Thyroid gland (tissue), 4 donors: ENCODE measurements at regions not wholly inside any gene's neighbourhood (a gene's known extent, or its start where the extent isn't known, plus 50 kb on each side); places are given as distances from the start of the nearest gene placed in this dataset.

ENCODE experiments used
- DNase-seq, 2 donors: peaks; one replicate each; pipeline ENCODE4 v3.0.0-alpha.2; 2019
- H3K27ac ChIP-seq, 3 donors: fragments of 200-600 bp; sonication (generic); 1 replicate in 2 of 3; 2 replicates in 1 of 3; pipeline ENCODE4 v1.5.1; 2016 to 2019; ENCODE audit warnings: mild to moderate bottlenecking in 1 of 3, moderate library complexity in 1 of 3
- H3K27me3 ChIP-seq: fragments of 200-600 bp; sonication (generic); one replicate; pipeline ENCODE4 v1.5.1; 2019
- H3K36me3 ChIP-seq, 2 donors: fragments of 200-600 bp; sonication (generic); one replicate each; pipeline ENCODE4 v1.5.1; 2016 to 2019
- H3K4me1 ChIP-seq, 2 donors: fragments of 200-600 bp; sonication (generic); one replicate each; pipeline ENCODE4 v1.5.1; 2017 to 2019
- H3K4me3 ChIP-seq, 3 donors: fragments of 200-600 bp; sonication (generic); replicated peaks in 1 of 3; 1 replicate in 2 of 3; 2 replicates in 1 of 3; pipeline ENCODE4 v1.5.1; 2016; ENCODE audit warnings: mild to moderate bottlenecking in 1 of 3
- H3K9me3 ChIP-seq: fragments of 200-600 bp; sonication (generic); one replicate; pipeline ENCODE4 v1.5.1; 2017
- CTCF ChIP-seq, 6 experiments: fragments of 200-600 bp in 3 of 6; fragments of 450-650 bp in 3 of 6; sonication (generic) in 3 of 6; IDR thresholded peaks; one replicate each; pipeline ENCODE4 v1.5.1; 2016 to 2019; ENCODE audit warnings: antibody characterized with exemption in 6 of 6, mild to moderate bottlenecking in 2 of 6, inconsistent platforms in 1 of 6, moderate library complexity in 1 of 6
- POLR2A ChIP-seq, 2 donors: fragments of 450-650 bp; IDR thresholded peaks; one replicate each; pipeline ENCODE4 v1.6.1; 2017; ENCODE audit warnings: antibody characterized with exemption in 2 of 2, mild to moderate bottlenecking in 2 of 2, moderate library complexity in 1 of 2
- WGBS, 2 donors: methylation state at CpG; one replicate each; pipeline ENCODE4 v1.1.5; 2017; 5-methylcytosine and 5-hydroxymethylcytosine counted together
- intact Hi-C: fragments of 100-400 bp; cut with DNase I; formaldehyde crosslinking; loops from one replicate; pipeline ENCODE4 v1.15.1; 2023

- no peaks in the 10 kb centered on the region for H3K9me3 ChIP-seq
- H3K27me3 ChIP-seq: no peaks in the 10 kb centered on the region
- 56% methylated on average over 10 of the region's 10 CpGs for WGBS, 2 donors
- no peak for DNase-seq
- intact Hi-C loops: no loop called here
- no peak overlapping the region for H3K27ac ChIP-seq
- no peaks in the 10 kb centered on the region for H3K4me1 ChIP-seq
- no peak overlapping the region for H3K4me3 ChIP-seq
- TF ChIP-seq CTCF (IDR thresholded peaks at IDR 0.05): no peak
- no peak for TF ChIP-seq POLR2A (IDR thresholded peaks at IDR 0.05)
- no peaks in the 10 kb centered on the region for H3K36me3 ChIP-seq
These were observed 97.5 kb downstream of the SH3YL1 start for GRCh38 chr2:166381-166780.

- no peaks in the 10 kb centered on the region for H3K9me3 ChIP-seq
- 79 to 81% methylated on average over 1 of the region's 1 CpG for WGBS, 2 donors
- H3K27ac ChIP-seq: no peak overlapping the region
- H3K4me1 ChIP-seq: no peaks in the 10 kb centered on the region
- no peak for TF ChIP-seq POLR2A (IDR thresholded peaks at IDR 0.05)
- TF ChIP-seq CTCF (IDR thresholded peaks at IDR 0.05): no peak
- no peak overlapping the region for H3K4me3 ChIP-seq
- no peak for DNase-seq
- H3K36me3 ChIP-seq: no peaks in the 10 kb centered on the region
- intact Hi-C loops: no loop called here
- H3K27me3 ChIP-seq: no peaks in the 10 kb centered on the region
These were observed 98.3 kb downstream of the SH3YL1 start for GRCh38 chr2:165530-165929.

GRCh38 chr2:162473-163382 is 101.1 kb downstream of the SH3YL1 start:
- WGBS, 2 donors: 82 to 85% methylated on average over 13 of the region's 13 CpGs
- intact Hi-C loops: no loop called here
- H3K27ac ChIP-seq: no peak overlapping the region
- H3K36me3 ChIP-seq: no peaks in the 10 kb centered on the region
- H3K4me1 ChIP-seq: no peaks in the 10 kb centered on the region
- TF ChIP-seq CTCF (IDR thresholded peaks at IDR 0.05) (no peak), POLR2A (IDR thresholded peaks at IDR 0.05) (no peak)
- no peak for DNase-seq
- H3K4me3 ChIP-seq: no peak overlapping the region
- H3K27me3 ChIP-seq: no peaks in the 10 kb centered on the region
- H3K9me3 ChIP-seq: no peaks in the 10 kb centered on the region

GRCh38 chr2:161729-162128 is 102.1 kb downstream of the SH3YL1 start:
- H3K27ac ChIP-seq: no peak overlapping the region
- no peaks in the 10 kb centered on the region for H3K4me1 ChIP-seq
- intact Hi-C loops: no loop called here
- no peak overlapping the region for H3K4me3 ChIP-seq
- no peaks in the 10 kb centered on the region for H3K36me3 ChIP-seq
- no peaks in the 10 kb centered on the region for H3K9me3 ChIP-seq
- WGBS, 2 donors: 87 to 88% methylated on average over 7 of the region's 7 CpGs
- no peaks in the 10 kb centered on the region for H3K27me3 ChIP-seq
- TF ChIP-seq POLR2A (IDR thresholded peaks at IDR 0.05): no peak
- TF ChIP-seq CTCF (IDR thresholded peaks at IDR 0.05): no peak
- DNase-seq: no peak

- intact Hi-C loops: no loop called here
- WGBS, 2 donors: 33 to 35% methylated on average over 6 of the region's 6 CpGs
These were observed 105.4 kb upstream of the FAM110C start for GRCh38 chr2:151553-152334.

More at GRCh38 chr2:151553-152334, 105.4 kb upstream of the FAM110C start:
- Histone ChIP-seq H3K27me3 (no peaks in the 10 kb centered on the region), H3K4me1 (no peaks in the 10 kb centered on the region), H3K4me3 (no peak overlapping the region), H3K9me3 (no peaks in the 10 kb centered on the region), H3K27ac (no peak overlapping the region), H3K36me3 (no peaks in the 10 kb centered on the region)
- DNase-seq: no peak
- no peak for TF ChIP-seq CTCF (IDR thresholded peaks at IDR 0.05)
- TF ChIP-seq POLR2A (IDR thresholded peaks at IDR 0.05): no peak
